Neuron (in vitro differentiated cells): ENCODE measurements at regions not wholly inside any gene's neighbourhood (a gene's known extent, or its start where the extent isn't known, plus 50 kb on each side); places are given as distances from the start of the nearest gene placed in this dataset.

Source experiments
- H2AFZ ChIP-seq: one replicate; pipeline ENCODE4 v1.6.1; 2013; ENCODE audit warnings: low read depth, mild to moderate bottlenecking, inconsistent platforms, low read length, moderate library complexity
- H3K27me3 ChIP-seq: one replicate; pipeline ENCODE4 v1.6.1; 2013; ENCODE audit warnings: low read length; ENCODE audit not compliant: insufficient read depth
- H3K36me3 ChIP-seq: one replicate; pipeline ENCODE4 v1.6.1; 2013; ENCODE audit warnings: low read length; ENCODE audit not compliant: insufficient read depth
- H3K4me1 ChIP-seq: one replicate; pipeline ENCODE4 v1.6.1; 2013; ENCODE audit warnings: low read length; ENCODE audit not compliant: insufficient read depth
- H3K4me3 ChIP-seq: 2 replicates; pipeline ENCODE4 v1.5.1; 2013; ENCODE audit warnings: mild to moderate bottlenecking, low read length, moderate library complexity
- H3K9me3 ChIP-seq: one replicate; pipeline ENCODE4 v1.6.1; 2013; ENCODE audit warnings: low read length

DNA sequence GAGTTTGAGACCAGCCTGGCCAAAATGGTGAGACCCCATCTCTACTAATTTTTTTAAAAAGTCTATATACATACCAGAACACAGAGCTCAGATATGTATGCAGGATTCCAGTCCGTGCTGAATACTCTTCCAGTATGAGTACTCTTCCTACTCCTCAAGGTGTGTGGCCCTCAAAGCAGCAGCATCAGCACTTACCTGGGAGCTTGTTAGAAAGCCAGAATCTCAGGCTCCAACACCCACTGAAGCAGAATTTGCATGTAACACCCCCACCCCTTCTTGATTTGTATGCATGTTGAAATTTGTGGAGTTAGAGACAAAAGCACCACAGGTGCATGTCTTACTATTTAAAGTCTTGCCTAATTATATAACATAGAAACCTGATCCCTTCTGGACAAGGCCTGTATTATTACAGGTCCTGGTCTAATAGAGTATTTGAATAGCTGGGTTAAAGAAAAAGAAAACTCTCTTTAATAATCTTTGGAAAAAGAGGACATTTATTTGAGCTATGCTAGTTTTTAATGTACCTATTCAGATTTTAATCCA, 50.3 kb upstream of the NFE2L2 start:
- no peaks in the 10 kb centered on the region for H3K9me3 ChIP-seq
- no peak overlapping the region for H2AFZ ChIP-seq
- no peaks in the 10 kb centered on the region for H3K36me3 ChIP-seq
- H3K4me3 ChIP-seq = no peak overlapping the region
- no peaks in the 10 kb centered on the region for H3K27me3 ChIP-seq
- peaks cover 4% of the 10 kb centered on the region for H3K4me1 ChIP-seq

DNA sequence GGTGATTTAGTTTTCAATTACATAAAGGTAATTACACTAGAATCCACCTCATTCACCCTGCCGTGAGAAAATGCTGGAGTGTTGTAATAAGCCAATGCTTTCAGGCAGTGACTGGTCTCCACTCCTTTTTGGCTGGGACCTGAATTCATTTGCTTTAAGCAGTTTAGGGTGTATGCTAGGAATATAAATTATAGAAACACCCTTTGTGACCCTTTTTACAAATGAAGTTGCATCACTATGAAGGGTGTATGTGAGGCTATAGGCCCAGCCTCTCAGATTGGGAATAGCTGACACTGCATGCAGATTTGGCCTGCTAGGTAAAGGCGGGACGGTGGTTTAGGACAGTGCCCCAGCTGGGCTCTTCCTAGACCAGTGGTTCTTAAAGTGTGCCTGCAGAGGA, 50.8 kb upstream of the NFE2L2 start:
- H3K4me3 ChIP-seq = no peak overlapping the region
- H3K36me3 ChIP-seq = no peaks in the 10 kb centered on the region
- H2AFZ ChIP-seq = no peak overlapping the region
- no peaks in the 10 kb centered on the region for H3K9me3 ChIP-seq
- H3K27me3 ChIP-seq = no peaks in the 10 kb centered on the region
- H3K4me1 ChIP-seq = peaks cover 4% of the 10 kb centered on the region

DNA sequence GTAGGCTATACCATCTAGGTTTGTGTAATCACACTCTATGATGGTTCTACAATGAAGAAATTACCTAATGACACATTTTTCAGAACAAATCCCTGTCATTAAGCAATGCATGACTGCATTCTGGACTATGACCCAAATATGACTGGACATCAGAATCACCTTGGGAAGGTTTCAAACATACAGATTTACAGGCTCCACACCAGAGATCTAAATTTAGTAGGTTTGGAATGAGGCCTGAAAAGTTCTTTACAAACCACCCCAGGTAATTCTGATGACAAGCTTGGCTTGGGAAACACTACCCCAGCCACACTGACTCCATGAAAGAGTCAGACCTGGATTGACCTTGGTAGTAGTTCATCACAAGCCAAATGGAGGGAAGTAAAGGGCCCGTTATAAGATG, 52.2 kb upstream of the NFE2L2 start:
- Histone ChIP-seq H3K27me3 (no peaks in the 10 kb centered on the region), H3K4me1 (peaks cover 4% of the 10 kb centered on the region), H2AFZ (no peak overlapping the region), H3K36me3 (peaks cover 3% of the 10 kb centered on the region), H3K9me3 (no peaks in the 10 kb centered on the region), H3K4me3 (no peak overlapping the region)

DNA sequence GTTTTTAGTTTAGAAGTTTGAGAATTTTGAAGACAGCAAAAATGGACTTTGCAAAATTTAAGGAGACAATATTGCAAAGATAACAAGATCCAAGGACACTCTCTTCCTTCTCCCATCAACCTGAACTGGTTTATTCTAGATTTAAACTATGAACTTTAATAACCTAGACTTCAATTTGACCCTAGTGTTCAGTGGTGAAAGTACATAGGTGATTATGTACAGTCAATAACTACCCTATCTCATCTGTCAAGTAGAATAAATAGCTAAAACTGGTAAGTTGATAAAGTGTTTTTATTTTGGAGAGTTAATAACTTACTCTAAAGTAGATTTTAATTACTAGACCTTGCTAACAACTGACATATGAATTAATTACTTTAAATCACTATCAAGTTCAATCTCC, 52.9 kb upstream of the NFE2L2 start:
- Histone ChIP-seq H3K4me1 (peaks cover 4% of the 10 kb centered on the region), H3K4me3 (no peak overlapping the region), H3K9me3 (no peaks in the 10 kb centered on the region), H3K36me3 (peaks cover 7% of the 10 kb centered on the region), H3K27me3 (no peaks in the 10 kb centered on the region), H2AFZ (no peak overlapping the region)

DNA sequence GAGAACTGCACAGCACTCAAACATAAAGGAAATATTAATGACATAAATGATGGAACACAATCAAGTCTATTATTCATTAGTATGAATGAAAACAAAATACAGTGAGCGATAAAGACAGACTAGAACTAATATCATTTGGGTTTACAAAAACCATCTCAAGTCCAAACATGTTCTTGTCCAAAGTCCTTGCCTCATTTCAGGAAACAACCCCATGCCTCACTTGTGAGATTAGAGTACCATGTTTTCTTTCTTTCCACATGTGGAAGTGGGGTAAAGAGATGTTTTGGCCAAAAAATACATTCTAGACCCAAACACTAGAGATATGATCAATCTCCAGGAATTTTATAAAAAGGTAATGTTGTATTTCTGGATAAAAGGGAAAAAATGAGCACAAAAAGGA, 53.3 kb upstream of the NFE2L2 start:
- Histone ChIP-seq H3K27me3 (no peaks in the 10 kb centered on the region), H3K36me3 (peaks cover 11% of the 10 kb centered on the region), H3K9me3 (no peaks in the 10 kb centered on the region), H2AFZ (no peak overlapping the region), H3K4me3 (no peak overlapping the region), H3K4me1 (peaks cover 4% of the 10 kb centered on the region)

DNA sequence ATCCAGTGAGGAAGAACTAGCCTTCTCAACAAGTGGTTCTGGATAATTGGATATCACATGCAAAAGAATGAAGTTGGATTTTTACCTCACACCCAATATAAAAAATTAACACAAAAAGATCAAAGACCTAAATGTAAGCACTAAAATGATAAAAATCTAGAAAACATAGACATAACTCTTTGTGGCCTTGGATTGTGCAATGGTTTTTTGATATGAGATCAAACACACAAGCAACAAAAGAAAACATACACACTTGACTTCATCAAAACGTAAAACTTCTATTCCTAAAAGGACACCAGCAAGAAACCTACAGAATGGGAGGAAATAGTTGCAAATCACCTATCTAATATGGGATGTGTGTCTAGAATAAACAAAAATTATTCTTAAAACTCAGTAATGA, 54.1 kb upstream of the NFE2L2 start:
- Histone ChIP-seq H3K4me1 (peaks cover 4% of the 10 kb centered on the region), H2AFZ (no peak overlapping the region), H3K36me3 (peaks cover 14% of the 10 kb centered on the region), H3K9me3 (peaks cover 2% of the 10 kb centered on the region), H3K27me3 (no peaks in the 10 kb centered on the region), H3K4me3 (no peak overlapping the region)

DNA sequence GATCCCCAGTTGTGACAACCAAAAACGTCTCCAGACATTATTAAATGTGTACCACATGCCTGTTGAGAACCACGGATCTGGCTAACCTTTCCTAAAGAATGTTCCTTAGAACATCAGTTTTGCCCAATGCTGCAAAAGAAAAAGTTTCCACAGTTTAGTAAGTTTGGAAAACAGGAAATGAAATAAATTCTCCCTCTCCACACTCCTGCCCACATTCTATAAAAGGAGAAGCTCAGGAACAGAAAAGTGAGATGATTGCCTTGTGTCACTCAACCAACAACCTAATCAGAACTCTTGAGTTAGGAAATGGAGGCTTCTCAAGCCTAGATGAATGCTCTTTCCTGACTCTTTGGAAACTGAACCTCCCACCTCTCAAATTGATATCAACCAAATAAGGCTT, 56.1 kb upstream of the NFE2L2 start:
- H3K4me1 ChIP-seq = no peaks in the 10 kb centered on the region
- H3K9me3 ChIP-seq = peaks cover 2% of the 10 kb centered on the region
- no peak overlapping the region for H3K4me3 ChIP-seq
- no peak overlapping the region for H2AFZ ChIP-seq
- peaks cover 14% of the 10 kb centered on the region for H3K36me3 ChIP-seq
- H3K27me3 ChIP-seq = no peaks in the 10 kb centered on the region

DNA sequence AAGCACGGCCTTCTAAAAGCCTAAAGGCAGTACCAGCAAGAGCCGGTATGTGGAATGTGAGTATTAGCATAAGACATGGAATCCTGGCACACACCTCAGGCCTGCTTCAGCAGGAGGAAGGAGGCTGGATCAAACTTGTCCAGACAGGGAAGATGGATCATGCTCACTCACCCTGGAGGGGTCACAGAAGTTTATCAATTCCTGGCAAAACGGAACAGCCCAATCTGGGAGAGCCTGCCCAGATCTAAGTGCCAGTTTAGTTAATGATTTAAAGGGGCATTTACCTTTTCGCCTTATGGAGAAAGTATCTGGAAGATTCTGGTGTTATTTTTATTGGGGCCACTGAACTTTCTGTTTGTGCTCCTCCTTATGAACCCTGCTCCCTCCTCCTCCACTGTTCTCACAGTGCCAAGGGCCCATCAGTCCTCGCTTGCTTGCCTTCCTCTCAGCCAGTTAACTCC, 58.3 kb upstream of the NFE2L2 start:
- Histone ChIP-seq H3K9me3 (peaks cover 2% of the 10 kb centered on the region), H3K4me3 (no peak overlapping the region), H2AFZ (no peak overlapping the region), H3K4me1 (no peaks in the 10 kb centered on the region), H3K36me3 (peaks cover 14% of the 10 kb centered on the region), H3K27me3 (no peaks in the 10 kb centered on the region)

DNA sequence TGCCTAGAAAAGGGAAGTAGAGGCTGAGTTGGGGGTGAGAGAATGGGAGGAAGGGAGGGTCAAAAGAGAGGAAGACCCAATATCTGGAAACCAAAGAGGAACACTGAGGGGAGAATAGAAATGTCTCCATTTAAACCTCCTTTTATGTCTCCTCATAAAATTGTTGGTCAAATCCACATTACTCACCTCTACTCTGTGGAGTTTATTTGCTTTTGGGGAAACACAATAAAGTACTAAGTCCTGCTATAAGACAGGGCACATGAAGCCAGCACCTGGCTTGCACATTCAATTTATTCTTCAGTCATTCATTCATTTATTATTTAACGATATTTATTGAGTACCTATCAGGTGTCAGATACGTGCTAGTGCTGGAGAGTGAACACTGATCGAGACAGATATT, 60.3 kb upstream of the NFE2L2 start:
- Histone ChIP-seq H3K27me3 (no peaks in the 10 kb centered on the region), H3K36me3 (peaks cover 14% of the 10 kb centered on the region), H3K9me3 (peaks cover 2% of the 10 kb centered on the region), H3K4me3 (no peak overlapping the region), H3K4me1 (no peaks in the 10 kb centered on the region), H2AFZ (no peak overlapping the region)

DNA sequence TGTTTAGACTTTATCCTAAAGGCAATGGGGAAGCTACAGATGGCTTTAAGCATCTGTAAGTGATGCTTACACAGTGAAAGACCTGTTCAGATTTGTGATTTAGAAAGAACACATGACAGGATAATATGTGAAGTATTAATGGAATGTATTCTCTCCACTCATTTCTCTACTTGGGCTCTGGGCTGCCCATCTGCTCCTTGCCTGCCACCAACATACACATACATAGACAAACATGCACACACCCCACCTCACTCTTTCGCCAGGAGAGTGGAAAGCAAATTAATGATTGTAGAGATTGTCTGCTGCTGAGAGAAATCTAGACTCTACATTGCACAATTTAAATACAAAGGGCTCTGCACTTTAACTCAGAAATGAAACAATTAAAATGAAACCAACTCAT, 61.0 kb upstream of the NFE2L2 start:
- Histone ChIP-seq H3K4me3 (no peak overlapping the region), H3K9me3 (peaks cover 2% of the 10 kb centered on the region), H3K36me3 (peaks cover 14% of the 10 kb centered on the region), H3K27me3 (no peaks in the 10 kb centered on the region), H3K4me1 (no peaks in the 10 kb centered on the region), H2AFZ (no peak overlapping the region)

DNA sequence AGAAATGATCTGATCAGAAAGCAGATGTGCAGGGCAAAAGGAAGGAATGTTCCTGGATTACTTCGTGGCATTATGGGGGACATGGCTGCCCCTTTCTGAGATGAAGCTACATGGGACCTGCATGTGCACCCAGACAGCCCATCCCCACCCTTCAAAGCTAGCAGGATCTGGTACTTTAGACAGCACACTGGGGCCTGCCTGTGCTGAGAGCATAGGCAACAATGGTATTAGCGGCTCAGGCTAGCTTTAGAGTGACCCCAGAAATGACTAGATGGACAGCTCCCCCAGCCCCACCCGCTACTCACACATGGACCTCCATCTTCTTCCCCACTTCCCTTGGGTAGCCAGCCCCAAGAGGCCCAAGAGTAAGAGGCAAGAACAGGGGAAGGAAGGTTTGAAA, 61.5 kb upstream of the NFE2L2 start:
- Histone ChIP-seq H3K36me3 (peaks cover 14% of the 10 kb centered on the region), H3K4me1 (no peaks in the 10 kb centered on the region), H3K27me3 (no peaks in the 10 kb centered on the region), H3K9me3 (peaks cover 2% of the 10 kb centered on the region), H2AFZ (no peak overlapping the region), H3K4me3 (no peak overlapping the region)

DNA sequence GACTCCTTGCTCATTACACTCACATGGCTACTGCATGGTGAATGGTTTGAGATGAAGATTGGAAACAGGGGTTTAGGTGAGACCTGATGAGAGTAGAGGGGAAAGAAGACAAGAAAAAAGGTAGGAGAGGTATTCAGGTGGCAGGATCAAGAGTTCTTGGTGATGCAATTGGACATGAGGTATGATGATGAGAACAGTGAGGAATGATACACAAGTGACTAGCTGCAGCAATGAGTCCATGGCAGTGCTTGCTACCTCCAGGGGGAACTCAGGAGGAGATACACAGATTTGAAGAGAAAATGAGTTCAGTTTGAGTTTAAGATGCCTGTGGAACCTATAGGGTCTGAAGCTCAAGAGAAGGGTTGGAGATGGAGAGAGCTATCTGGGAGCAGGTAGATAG, 62.1 kb upstream of the NFE2L2 start:
- Histone ChIP-seq H2AFZ (no peak overlapping the region), H3K4me1 (peaks cover 1% of the 10 kb centered on the region), H3K27me3 (no peaks in the 10 kb centered on the region), H3K9me3 (peaks cover 2% of the 10 kb centered on the region), H3K4me3 (no peak overlapping the region), H3K36me3 (peaks cover 11% of the 10 kb centered on the region)

DNA sequence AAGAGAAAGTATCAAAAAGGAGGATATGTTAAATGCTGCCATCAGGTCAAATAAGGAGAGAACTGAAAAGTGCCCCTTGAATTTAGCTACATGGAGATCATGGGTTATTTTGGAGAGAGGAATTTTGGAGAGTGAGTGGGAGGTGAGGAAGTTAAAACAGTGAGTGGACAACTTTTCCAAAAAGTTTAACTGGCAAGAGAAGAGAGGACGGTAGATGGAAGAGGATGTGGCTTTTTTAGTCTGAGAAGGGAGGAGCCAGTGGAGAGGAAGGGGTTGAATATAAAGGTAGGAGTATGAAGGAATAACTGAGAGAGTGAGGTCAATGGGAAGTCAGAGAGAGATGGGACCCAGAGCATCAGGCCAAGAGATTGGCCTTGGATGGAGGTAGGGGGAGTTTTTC, 62.5 kb upstream of the NFE2L2 start:
- Histone ChIP-seq H3K4me1 (peaks cover 6% of the 10 kb centered on the region), H2AFZ (no peak overlapping the region), H3K36me3 (peaks cover 11% of the 10 kb centered on the region), H3K9me3 (peaks cover 2% of the 10 kb centered on the region), H3K4me3 (no peak overlapping the region), H3K27me3 (no peaks in the 10 kb centered on the region)

DNA sequence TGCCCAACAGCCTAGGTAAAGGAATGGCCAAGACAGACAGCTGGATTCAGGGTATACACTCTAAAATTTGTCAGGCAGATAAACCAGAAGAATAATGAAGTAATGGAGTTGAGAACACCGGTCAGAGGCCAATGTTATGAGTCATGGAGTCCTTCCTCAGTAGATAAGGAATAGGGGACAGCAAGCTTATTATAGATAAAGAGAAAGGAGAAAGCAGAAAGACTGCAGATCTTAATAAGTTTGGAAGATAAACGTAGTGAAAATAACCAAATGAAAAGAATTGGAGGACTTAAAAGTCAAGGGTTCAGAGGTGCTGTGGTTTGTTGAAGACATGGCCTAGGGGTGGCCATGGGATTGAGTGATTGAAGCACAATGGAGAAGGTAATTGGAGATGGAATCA, 63.5 kb upstream of the NFE2L2 start:
- no peak overlapping the region for H2AFZ ChIP-seq
- no peaks in the 10 kb centered on the region for H3K27me3 ChIP-seq
- H3K9me3 ChIP-seq = peaks cover 1% of the 10 kb centered on the region
- H3K4me1 ChIP-seq = peaks cover 8% of the 10 kb centered on the region
- H3K4me3 ChIP-seq = no peak overlapping the region
- H3K36me3 ChIP-seq = peaks cover 1% of the 10 kb centered on the region
